K562 (cell line): ENCODE measurements at regions not wholly inside any gene's neighbourhood (a gene's known extent, or its start where the extent isn't known, plus 50 kb on each side); places are given as distances from the start of the nearest gene placed in this dataset.

Experiments
- CBX8 ChIP-seq: fragments of 200-600 bp; sonication (generic); IDR thresholded peaks from 2 replicates; pipeline ENCODE4 v1.6.1; 2012; ENCODE audit warnings: borderline replicate concordance, mixed run types, low read depth, mild to moderate bottlenecking, moderate library complexity, mixed read lengths, low read length, control low read depth, inconsistent platforms; ENCODE audit not compliant: poor library complexity, severe bottlenecking; ENCODE audit errors: extremely low read depth
- CTCF ChIP-seq, 3 experiments: IDR thresholded peaks in 2 of 3; conservative IDR thresholded peaks in 1 of 3; 2 replicates each; pipeline ENCODE4 v1.5.1; 2011 to 2012; ENCODE audit warnings: low read length in 3 of 3, mild to moderate bottlenecking in 3 of 3, control low read depth in 2 of 3, improper control_type of control experiment in 1 of 3, inconsistent platforms in 1 of 3, low read depth in 1 of 3, mixed read lengths in 1 of 3, moderate library complexity in 1 of 3; ENCODE audit not compliant: insufficient read depth in 2 of 3
- KHSRP ChIP-seq: fragments of 450-650 bp; IDR thresholded peaks from 2 replicates; pipeline ENCODE4 v1.6.1; 2017
- SIRT6 ChIP-seq: IDR thresholded peaks from one replicate; pipeline ENCODE4 v1.6.1; 2012; ENCODE audit warnings: low read depth, mild to moderate bottlenecking, control low read depth, inconsistent platforms, low read length, moderate library complexity
- TRIM24 ChIP-seq, 2 experiments: fragments of 450-650 bp; IDR thresholded peaks; 2 replicates each; pipeline ENCODE4 v1.6.1; 2016
- ZNF695 ChIP-seq: fragments of 450-650 bp; formaldehyde crosslinking; IDR thresholded peaks from 2 replicates; pipeline ENCODE4 v1.4.0; 2020; ENCODE audit warnings: mild to moderate bottlenecking, moderate library complexity
- TF ChIP-seq, protein P1 (sequence below): fragments of 450-650 bp; formaldehyde crosslinking; IDR thresholded peaks from 2 replicates; pipeline ENCODE4 v1.4.0; 2020; ENCODE audit warnings: mild to moderate bottlenecking, mixed read lengths
- TF ChIP-seq, protein P2 (sequence below): fragments of 450-650 bp; formaldehyde crosslinking; IDR thresholded peaks from 2 replicates; pipeline ENCODE4 v1.4.0; 2020; ENCODE audit warnings: mild to moderate bottlenecking, moderate library complexity

GRCh38 chr17:5793157-5793556 lies 208.8 kb upstream of the NLRP1 start (continued):
- TF ChIP-seq KHSRP (no peak), CTCF (IDR thresholded peaks at IDR 0.05 in 2 of 3, conservative IDR thresholded peaks at IDR 0.05 in 1 of 3; ENCODE audit: insufficient read depth in 2 of 3, low read depth in 1 of 3, low read length in 3 of 3) (0 out of 6 replicates have a peak, but pooled peaks of 2 of the 3 experiments have one; percentile 9 to 28), TRIM24 (IDR thresholded peaks at IDR 0.05) (no peak), ZNF695 (CRISPR knock-in tag) (no peak), CBX8 (no peak), SIRT6 (no peak)
- TF ChIP-seq, protein P1, sequence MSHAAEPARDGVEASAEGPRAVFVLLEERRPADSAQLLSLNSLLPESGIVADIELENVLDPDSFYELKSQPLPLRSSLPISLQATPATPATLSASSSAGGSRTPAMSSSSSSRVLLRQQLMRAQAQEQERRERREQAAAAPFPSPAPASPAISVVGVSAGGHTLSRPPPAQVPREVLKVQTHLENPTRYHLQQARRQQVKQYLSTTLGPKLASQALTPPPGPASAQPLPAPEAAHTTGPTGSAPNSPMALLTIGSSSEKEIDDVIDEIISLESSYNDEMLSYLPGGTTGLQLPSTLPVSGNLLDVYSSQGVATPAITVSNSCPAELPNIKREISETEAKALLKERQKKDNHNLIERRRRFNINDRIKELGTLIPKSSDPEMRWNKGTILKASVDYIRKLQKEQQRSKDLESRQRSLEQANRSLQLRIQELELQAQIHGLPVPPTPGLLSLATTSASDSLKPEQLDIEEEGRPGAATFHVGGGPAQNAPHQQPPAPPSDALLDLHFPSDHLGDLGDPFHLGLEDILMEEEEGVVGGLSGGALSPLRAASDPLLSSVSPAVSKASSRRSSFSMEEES (CRISPR knock-in tag): no peak
- TF ChIP-seq, protein P2, sequence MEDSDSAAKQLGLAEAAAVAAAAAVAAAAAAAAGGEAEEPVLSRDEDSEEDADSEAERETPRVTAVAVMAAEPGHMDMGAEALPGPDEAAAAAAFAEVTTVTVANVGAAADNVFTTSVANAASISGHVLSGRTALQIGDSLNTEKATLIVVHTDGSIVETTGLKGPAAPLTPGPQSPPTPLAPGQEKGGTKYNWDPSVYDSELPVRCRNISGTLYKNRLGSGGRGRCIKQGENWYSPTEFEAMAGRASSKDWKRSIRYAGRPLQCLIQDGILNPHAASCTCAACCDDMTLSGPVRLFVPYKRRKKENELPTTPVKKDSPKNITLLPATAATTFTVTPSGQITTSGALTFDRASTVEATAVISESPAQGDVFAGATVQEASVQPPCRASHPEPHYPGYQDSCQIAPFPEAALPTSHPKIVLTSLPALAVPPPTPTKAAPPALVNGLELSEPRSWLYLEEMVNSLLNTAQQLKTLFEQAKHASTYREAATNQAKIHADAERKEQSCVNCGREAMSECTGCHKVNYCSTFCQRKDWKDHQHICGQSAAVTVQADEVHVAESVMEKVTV (CRISPR knock-in tag): no peak
